Heart left ventricle (tissue), 16 donors: ENCODE measurements at regions not wholly inside any gene's neighbourhood (a gene's known extent, or its start where the extent isn't known, plus 50 kb on each side); places are given as distances from the start of the nearest gene placed in this dataset.

Experiments
- ATAC-seq, 4 donors: fragments of 200-7000 bp; cut with Tn5 transposase; one replicate each; pipeline ENCODE4 v1.9.1; 2020 to 2022; ENCODE audit warnings: moderate library complexity in 4 of 4, mild to moderate bottlenecking in 3 of 4, moderate number of reproducible peaks in 1 of 4
- DNase-seq, 5 donors: peaks; one replicate each; pipeline ENCODE4 v3.0.0-alpha.2; 2020
- H3K27ac ChIP-seq, 12 donors: fragments of 200-600 bp; sonication (generic) in 4 of 12; one replicate each; pipeline versions ENCODE4 v1.5.0 to v1.8.0; 2016 to 2022; ENCODE audit warnings: mild to moderate bottlenecking in 2 of 12
- H3K27me3 ChIP-seq, 9 donors: fragments of 200-600 bp; sonication (generic) in 2 of 9; one replicate each; pipeline versions ENCODE4 v1.5.1 to v1.8.0; 2016 to 2022; ENCODE audit warnings: mild to moderate bottlenecking in 3 of 9
- H3K36me3 ChIP-seq, 9 donors: fragments of 200-600 bp; sonication (generic) in 2 of 9; one replicate each; pipeline versions ENCODE4 v1.5.0 to v1.8.0; 2018 to 2022; ENCODE audit warnings: mild to moderate bottlenecking in 2 of 9
- H3K4me1 ChIP-seq, 12 donors: fragments of 200-600 bp; sonication (generic) in 4 of 12; one replicate each; pipeline versions ENCODE4 v1.5.0 to v1.8.0; 2016 to 2022; ENCODE audit warnings: mild to moderate bottlenecking in 3 of 12
- H3K4me3 ChIP-seq, 12 donors: fragments of 200-600 bp; sonication (generic) in 4 of 12; one replicate each; pipeline versions ENCODE4 v1.5.0 to v1.8.0; 2017 to 2022; ENCODE audit warnings: mild to moderate bottlenecking in 9 of 12, moderate library complexity in 4 of 12
- H3K9me3 ChIP-seq, 12 donors: fragments of 200-600 bp; sonication (generic) in 4 of 12; one replicate each; pipeline versions ENCODE4 v1.5.0 to v1.8.0; 2016 to 2022; ENCODE audit warnings: mild to moderate bottlenecking in 1 of 12
- CTCF ChIP-seq, 12 donors: fragments of 200-600 bp; sonication (generic) in 4 of 12; IDR thresholded peaks; one replicate each; pipeline versions ENCODE4 v1.5.0 to v1.8.0; 2018 to 2022; ENCODE audit warnings: antibody characterized with exemption in 12 of 12, mild to moderate bottlenecking in 5 of 12
- POLR2A ChIP-seq, 2 donors: fragments of 450-650 bp; IDR thresholded peaks; one replicate each; pipeline ENCODE4 v1.6.1; 2017; ENCODE audit warnings: antibody characterized with exemption in 2 of 2, mild to moderate bottlenecking in 2 of 2, moderate library complexity in 2 of 2
- whole genome bisulfite sequencing, 4 donors: extraction: QIAGEN DNeasy Blood & Tissue Kit in 2 of 4; methylation state at CpG; one replicate each; pipeline versions ENCODE4 v1.1.5 to v1.1.7; 2013 to 2018; 5-methylcytosine and 5-hydroxymethylcytosine counted together
- intact Hi-C, 10 donors: fragments of 100-400 bp; cut with DNase I; formaldehyde crosslinking; loops; one replicate each; pipeline versions ENCODE4 v1.11.1 to v1.14.2; 2022
- donor health status: ischemic (EF 13 %, LVEDD 7.1; RV severe dilation, severe dysfunction).
- donor health status: healthy with polysubstance abuse.
- donor health status: DM: no; HTN: yes; CAD: no.
- donor health status: DM: no; HTN: no; CAD: no.
- donor health status: ischemic (EF 25% LVEDD 6.9; RV normal size, moderate dysfunction).
- donor health status: ischemic (EF 25% LVEDD 5.7; RV mildly dilated, moderate dysfunction).
- donor health status: healthy.
- donor health status: DM: yes; HTN: yes; CAD: no.
- donor health status: ischemic (EF 35%, LVEDD 5.7; RV mildly dilated, moderate dysfunction).
- donor health status: nonischemic (EF 11% LVEDD 7.7; RV severe dilation, severe dysfunction).
- donor health status: DM: yes; HTN: yes; CAD: no.
- donor health status: PGD.
- donor health status: ischemic (EF 29% LVEDD 5.4; RV normal size, mild dysfunction).
- donor health status: nonischemic (EF 23%, LVEDD 6.1; RV moderate dilation, normal function).

DNA sequence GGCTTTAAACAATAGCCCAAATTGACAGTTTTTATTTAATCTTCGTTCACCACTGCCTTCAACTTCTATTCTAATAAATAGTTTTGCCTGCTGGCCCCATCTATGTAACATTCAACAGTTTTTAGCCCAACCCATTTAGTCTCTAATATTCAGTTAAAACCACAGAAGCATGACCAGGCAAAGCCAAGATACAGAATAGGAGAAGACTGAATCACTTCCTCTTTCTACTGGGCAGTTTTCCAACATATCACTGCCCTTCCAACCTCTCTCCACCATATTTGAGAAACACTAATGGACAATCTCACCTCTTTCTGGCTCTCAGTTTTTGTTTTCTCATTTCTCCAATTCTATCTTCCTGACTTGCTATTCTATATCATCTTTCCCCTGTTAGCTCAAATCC lies 352.9 kb downstream of the DNAH5 start:
- no peak for ATAC-seq
- whole genome bisulfite sequencing, 4 donors: 47 to 67% (median 56%) methylated on average over 1 of the region's 1 CpG
- Histone ChIP-seq H3K9me3 (no peaks in the 10 kb centered on the region), H3K27ac (no peak overlapping the region), H3K27me3 (no peaks in the 10 kb centered on the region), H3K4me3 (no peak overlapping the region), H3K4me1 (no peaks in the 10 kb centered on the region), H3K36me3 (no peaks in the 10 kb centered on the region)
- DNase-seq: no peak
- no peak for TF ChIP-seq POLR2A (IDR thresholded peaks at IDR 0.05)
- TF ChIP-seq CTCF (IDR thresholded peaks at IDR 0.05): no peak
- intact Hi-C loops: no loop called here

DNA sequence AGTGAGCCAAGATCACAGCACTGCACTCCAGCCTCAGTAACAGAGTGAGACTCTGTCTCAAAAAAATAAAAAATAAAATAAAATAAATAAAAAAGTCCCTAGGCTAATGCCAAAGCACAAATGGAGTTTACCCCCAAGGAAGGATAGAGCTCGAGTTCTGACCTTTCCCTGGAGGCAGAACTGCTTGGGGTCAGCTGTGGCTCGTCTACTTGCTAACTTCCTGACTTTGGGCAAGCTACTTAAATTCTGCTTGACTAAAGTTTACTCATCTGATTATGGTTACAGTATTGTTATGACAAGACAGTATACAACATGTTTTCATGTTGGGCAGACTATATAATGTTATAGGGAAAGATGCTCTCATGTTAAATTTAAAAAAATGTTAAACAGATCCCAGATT lies 359.2 kb downstream of the DNAH5 start:
- Histone ChIP-seq H3K4me3 (no peak overlapping the region), H3K4me1 (no peaks in the 10 kb centered on the region), H3K27me3 (no peaks in the 10 kb centered on the region), H3K36me3 (no peaks in the 10 kb centered on the region), H3K9me3 (no peaks in the 10 kb centered on the region), H3K27ac (no peak overlapping the region)
- intact Hi-C loops: no loop called here
- ATAC-seq (no peak), DNase-seq (no peak)
- TF ChIP-seq CTCF (IDR thresholded peaks at IDR 0.05) (no peak), POLR2A (IDR thresholded peaks at IDR 0.05) (no peak)
- WGBS, 4 donors: 38 to 57% (median 50%) methylated on average over 2 of the region's 2 CpGs

DNA sequence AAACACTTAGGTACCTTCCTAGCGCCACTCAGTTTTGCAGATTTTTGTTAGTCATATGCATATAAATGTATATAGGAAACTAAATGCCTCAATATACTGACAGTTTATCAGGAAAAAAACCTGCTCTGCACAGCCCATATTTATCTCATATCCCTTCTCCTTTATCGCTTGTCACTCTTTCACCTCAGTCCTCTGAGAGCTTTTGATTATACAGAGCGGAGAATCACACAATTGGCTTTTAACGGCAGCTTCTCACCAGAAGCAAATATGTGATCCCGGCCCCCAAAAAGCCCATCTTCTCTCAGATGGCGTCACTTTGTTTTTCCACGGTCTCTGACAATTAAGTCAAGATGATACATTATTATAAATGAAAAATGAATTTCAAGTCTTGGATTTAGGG lies 362.6 kb downstream of the DNAH5 start:
- no peak overlapping the region for H3K27ac ChIP-seq
- TF ChIP-seq CTCF (IDR thresholded peaks at IDR 0.05) (no peak), POLR2A (IDR thresholded peaks at IDR 0.05) (no peak)
- H3K27me3 ChIP-seq: no peaks in the 10 kb centered on the region
- ATAC-seq: no peak
- H3K4me3 ChIP-seq: no peak overlapping the region
- intact Hi-C loops: loop anchor here in 1 of 10 donors (2.0 kb wide), 1 partner anchor 35 kb away; no protein-coding TSS in a partner anchor
- no peaks in the 10 kb centered on the region for H3K4me1 ChIP-seq
- no peaks in the 10 kb centered on the region for H3K36me3 ChIP-seq
- WGBS, 4 donors: 72 to 77% (median 77%) methylated on average over 7 of the region's 7 CpGs
- no peaks in the 10 kb centered on the region for H3K9me3 ChIP-seq
- DNase-seq: no peak

DNA sequence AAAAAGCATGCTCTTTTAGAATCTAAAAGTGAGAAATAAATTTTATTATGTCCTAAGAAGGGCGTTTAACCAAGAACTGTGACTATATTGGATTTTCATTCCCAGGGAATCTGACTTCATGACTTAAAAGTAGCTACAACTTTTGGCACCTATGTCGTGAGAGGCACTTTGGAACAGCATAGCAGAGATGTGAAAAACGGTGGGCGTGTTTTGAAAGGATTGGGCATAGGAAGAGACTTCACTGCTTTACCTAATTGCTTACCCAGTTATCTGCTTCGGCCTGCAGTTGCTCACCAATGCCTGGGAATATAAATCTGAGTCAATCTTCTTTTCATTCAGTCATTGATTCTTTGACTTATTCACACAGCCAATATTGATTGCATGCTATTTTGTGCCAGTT lies 363.4 kb downstream of the DNAH5 start:
- TF ChIP-seq CTCF (IDR thresholded peaks at IDR 0.05): no peak
- TF ChIP-seq POLR2A (IDR thresholded peaks at IDR 0.05): no peak
- DNase-seq (no peak), ATAC-seq (no peak)
- H3K27me3 ChIP-seq: no peaks in the 10 kb centered on the region
- no peak overlapping the region for H3K4me3 ChIP-seq
- H3K36me3 ChIP-seq: no peaks in the 10 kb centered on the region
- intact Hi-C loops: no loop called here
- H3K9me3 ChIP-seq: no peaks in the 10 kb centered on the region
- no peak overlapping the region for H3K27ac ChIP-seq
- H3K4me1 ChIP-seq: no peaks in the 10 kb centered on the region
- WGBS, 4 donors: 55 to 64% (median 59%) methylated on average over 5 of the region's 5 CpGs
